ENCODE measurements at regions not wholly inside any gene's neighbourhood (a gene's known extent, or its start where the extent isn't known, plus 50 kb on each side); places are given as distances from the start of the nearest gene placed in this dataset.

DNA sequence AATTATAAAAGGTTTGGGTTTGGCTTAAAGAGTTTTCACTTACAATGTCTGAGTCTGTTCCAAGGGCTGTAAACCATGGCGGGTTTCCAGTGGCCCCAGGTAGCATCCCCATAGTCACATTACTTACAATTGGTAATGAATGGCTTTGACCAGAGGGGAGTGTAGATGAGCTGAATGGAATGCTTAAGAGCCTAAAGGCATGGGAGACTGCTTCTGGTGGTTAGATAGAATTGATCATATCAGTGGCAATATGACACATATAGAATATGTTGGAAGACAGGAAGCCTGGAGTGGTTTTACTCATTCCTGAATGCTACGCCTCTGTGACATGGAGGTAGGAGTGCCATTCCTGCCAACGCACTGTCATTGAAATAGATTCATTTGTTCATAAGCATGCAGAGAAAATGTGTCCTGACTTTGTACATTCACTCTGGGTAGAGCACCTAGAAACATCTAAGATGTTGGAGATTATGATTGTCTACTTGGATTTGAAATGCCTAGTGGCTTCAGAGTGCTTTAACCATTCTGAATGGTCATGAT, 183.3 kb downstream of the BLID start:
- TF ChIP-seq SIN3A (IDR thresholded peaks at IDR 0.05; ENCODE audit: borderline replicate concordance, insufficient read depth, low read length) (no peak), TAF1 (IDR thresholded peaks at IDR 0.05; ENCODE audit: borderline replicate concordance, insufficient read depth, low read length) (no peak), POLR2AphosphoS5 (IDR thresholded peaks at IDR 0.05; ENCODE audit: low read depth, low read length) (no peak)
